ENCODE measurements at regions not wholly inside any gene's neighbourhood (a gene's known extent, or its start where the extent isn't known, plus 50 kb on each side); places are given as distances from the start of the nearest gene placed in this dataset.

GRCh38 chr1:102783487-102783886 is 324.8 kb downstream of the COL11A1 start:
- TF ChIP-seq L3MBTL2 (conservative IDR thresholded peaks at IDR 0.05) (no peak), HDGF (IDR thresholded peaks at IDR 0.05; ENCODE audit: borderline replicate concordance) (no peak), FOXA1 (IDR thresholded peaks at IDR 0.05) (no peak), ZNF384 (IDR thresholded peaks at IDR 0.05) (no peak), PKNOX1 (IDR thresholded peaks at IDR 0.05) (no peak), SUZ12 (IDR thresholded peaks at IDR 0.05) (no peak), CTBP1 (IDR thresholded peaks at IDR 0.05; ENCODE audit: borderline replicate concordance) (no peak), TARDBP (IDR thresholded peaks at IDR 0.05) (no peak), LEF1 (IDR thresholded peaks at IDR 0.05; ENCODE audit: borderline replicate concordance) (no peak), SP1 (IDR thresholded peaks at IDR 0.05) (no peak), NFRKB (IDR thresholded peaks at IDR 0.05) (no peak), FOXK2 (IDR thresholded peaks at IDR 0.05) (no peak), FOXM1 (IDR thresholded peaks at IDR 0.05; ENCODE audit: borderline replicate concordance) (no peak)
- ChIA-PET CTCF (no interaction called here), POLR2A (no interaction called here)
- no peak for DNase-seq (ENCODE audit: extremely low spot score)

- DNase-seq (ENCODE audit: extremely low spot score): no peak
- ChIA-PET POLR2A (no interaction called here), CTCF (no interaction called here)
- TF ChIP-seq FOXA1 (IDR thresholded peaks at IDR 0.05) (no peak), FOXK2 (IDR thresholded peaks at IDR 0.05) (no peak), ARNT (IDR thresholded peaks at IDR 0.05) (no peak), LEF1 (IDR thresholded peaks at IDR 0.05; ENCODE audit: borderline replicate concordance) (no peak), SP1 (IDR thresholded peaks at IDR 0.05) (no peak), ELF4 (IDR thresholded peaks at IDR 0.05) (no peak), PKNOX1 (IDR thresholded peaks at IDR 0.05) (no peak), CTBP1 (IDR thresholded peaks at IDR 0.05; ENCODE audit: borderline replicate concordance) (no peak), NFRKB (IDR thresholded peaks at IDR 0.05) (no peak), BHLHE40 (IDR thresholded peaks at IDR 0.05; ENCODE audit: borderline replicate concordance) (no peak), FOXM1 (IDR thresholded peaks at IDR 0.05; ENCODE audit: borderline replicate concordance) (no peak), ZNF384 (IDR thresholded peaks at IDR 0.05) (no peak), HDGF (IDR thresholded peaks at IDR 0.05; ENCODE audit: borderline replicate concordance) (no peak), SUZ12 (IDR thresholded peaks at IDR 0.05) (no peak), L3MBTL2 (conservative IDR thresholded peaks at IDR 0.05) (no peak)
Measured at GRCh38 chr1:102782144-102782543, 326.2 kb downstream of the COL11A1 start.

GRCh38 chr1:102776071-102776470 is 332.3 kb downstream of the COL11A1 start:
- ChIA-PET CTCF (interaction anchor here (1.0 kb wide), 1 partner anchor 12 kb away, joined by 3 read pairs; no protein-coding TSS in a partner anchor), POLR2A (no interaction called here)
- DNase-seq (ENCODE audit: extremely low spot score): no peak
- TF ChIP-seq L3MBTL2 (conservative IDR thresholded peaks at IDR 0.05) (no peak), LEF1 (IDR thresholded peaks at IDR 0.05; ENCODE audit: borderline replicate concordance) (no peak)

GRCh38 chr1:102772831-102773230 is 335.5 kb downstream of the COL11A1 start:
- ChIA-PET POLR2A (no interaction called here), CTCF (no interaction called here)
- peak; percentile 34 for DNase-seq (ENCODE audit: extremely low spot score)
- TF ChIP-seq L3MBTL2 (conservative IDR thresholded peaks at IDR 0.05): no peak
- no peak for TF ChIP-seq SP1 (IDR thresholded peaks at IDR 0.05)
- no peak for TF ChIP-seq NFRKB (IDR thresholded peaks at IDR 0.05)
- no peak for TF ChIP-seq FOXM1 (IDR thresholded peaks at IDR 0.05; ENCODE audit: borderline replicate concordance)
- no peak for TF ChIP-seq BHLHE40 (IDR thresholded peaks at IDR 0.05; ENCODE audit: borderline replicate concordance)
- no peak for TF ChIP-seq LEF1 (IDR thresholded peaks at IDR 0.05; ENCODE audit: borderline replicate concordance)
- no peak for TF ChIP-seq ARNT (IDR thresholded peaks at IDR 0.05)
- TF ChIP-seq ELF4 (IDR thresholded peaks at IDR 0.05): no peak

DNA sequence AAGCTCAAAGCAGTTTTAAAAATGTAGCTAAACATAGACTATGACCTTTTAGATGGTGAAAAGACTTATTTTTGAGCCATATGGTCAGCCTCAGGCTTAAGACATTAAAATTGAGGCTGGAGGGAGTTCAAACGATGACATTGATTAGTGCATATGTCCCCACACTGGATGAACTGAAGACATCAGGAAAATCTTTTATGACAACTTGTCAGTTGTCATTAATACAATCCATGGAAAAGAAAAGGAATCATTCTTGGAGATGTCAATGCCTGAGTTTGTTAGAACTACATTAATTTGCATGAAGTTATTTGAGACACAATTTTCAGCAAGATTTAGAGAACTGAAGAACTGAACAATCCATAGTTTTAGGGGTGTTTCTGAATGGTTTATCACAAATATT is 349.9 kb downstream of the COL11A1 start:
- TF ChIP-seq CTBP1 (IDR thresholded peaks at IDR 0.05; ENCODE audit: borderline replicate concordance) (no peak), NFRKB (IDR thresholded peaks at IDR 0.05) (no peak), SUZ12 (IDR thresholded peaks at IDR 0.05) (no peak), L3MBTL2 (conservative IDR thresholded peaks at IDR 0.05) (no peak), HDGF (IDR thresholded peaks at IDR 0.05; ENCODE audit: borderline replicate concordance) (no peak), SP1 (IDR thresholded peaks at IDR 0.05) (no peak), PKNOX1 (IDR thresholded peaks at IDR 0.05) (no peak), TARDBP (IDR thresholded peaks at IDR 0.05) (no peak), LEF1 (IDR thresholded peaks at IDR 0.05; ENCODE audit: borderline replicate concordance) (no peak), FOXA1 (IDR thresholded peaks at IDR 0.05) (no peak), FOXK2 (IDR thresholded peaks at IDR 0.05) (no peak)
- CTCF ChIA-PET: no interaction called here
- POLR2A ChIA-PET: no interaction called here
- DNase-seq (ENCODE audit: extremely low spot score): no peak

DNA sequence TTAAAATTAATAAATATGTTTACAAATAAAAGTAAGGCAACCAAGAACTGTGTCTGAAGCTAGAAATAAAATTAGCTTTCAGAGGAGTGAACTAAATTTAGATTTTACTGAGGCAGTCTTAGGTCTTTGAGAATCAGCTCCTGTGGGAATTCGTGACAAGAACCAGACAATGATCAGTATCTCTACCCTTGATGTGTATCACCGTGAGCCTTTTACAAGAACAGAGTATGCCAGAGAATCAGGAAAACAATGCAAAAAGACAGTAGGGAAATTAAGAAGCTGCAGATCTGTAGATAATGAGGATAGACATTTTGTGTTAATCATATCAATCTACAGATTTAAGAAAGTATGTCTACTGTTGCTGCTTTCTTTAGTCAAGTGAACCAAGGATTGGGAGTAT is 351.0 kb downstream of the COL11A1 start:
- ChIA-PET CTCF (no interaction called here), POLR2A (no interaction called here)
- no peak for TF ChIP-seq NFRKB (IDR thresholded peaks at IDR 0.05)
- TF ChIP-seq HDGF (IDR thresholded peaks at IDR 0.05; ENCODE audit: borderline replicate concordance): no peak
- TF ChIP-seq L3MBTL2 (conservative IDR thresholded peaks at IDR 0.05): no peak
- no peak for TF ChIP-seq TARDBP (IDR thresholded peaks at IDR 0.05)
- TF ChIP-seq PKNOX1 (IDR thresholded peaks at IDR 0.05): no peak
- TF ChIP-seq ZNF384 (IDR thresholded peaks at IDR 0.05): no peak
- no peak for TF ChIP-seq CTBP1 (IDR thresholded peaks at IDR 0.05; ENCODE audit: borderline replicate concordance)
- no peak for TF ChIP-seq BHLHE40 (IDR thresholded peaks at IDR 0.05; ENCODE audit: borderline replicate concordance)
- no peak for TF ChIP-seq LEF1 (IDR thresholded peaks at IDR 0.05; ENCODE audit: borderline replicate concordance)
- no peak for TF ChIP-seq SUZ12 (IDR thresholded peaks at IDR 0.05)
- no peak for TF ChIP-seq ELF4 (IDR thresholded peaks at IDR 0.05)
- no peak for TF ChIP-seq SP1 (IDR thresholded peaks at IDR 0.05)
- TF ChIP-seq FOXA1 (IDR thresholded peaks at IDR 0.05): no peak
- TF ChIP-seq FOXK2 (IDR thresholded peaks at IDR 0.05): no peak
- TF ChIP-seq FOXM1 (IDR thresholded peaks at IDR 0.05; ENCODE audit: borderline replicate concordance): no peak
- no peak for TF ChIP-seq ARNT (IDR thresholded peaks at IDR 0.05)
- no peak for DNase-seq (ENCODE audit: extremely low spot score)

All from HEK293T (cell line).